DOHH2 (cell line): ENCODE measurements at regions not wholly inside any gene's neighbourhood (a gene's known extent, or its start where the extent isn't known, plus 50 kb on each side); places are given as distances from the start of the nearest gene placed in this dataset.

Experiments used
- H3F3A ChIP-seq: fragments of 200-600 bp; sonication (generic), shearing (Covaris generic); 2 replicates; pipeline ENCODE4 v1.6.0; 2016; ENCODE audit warnings: antibody characterized with exemption, mild to moderate bottlenecking; ENCODE audit not compliant: control insufficient read depth, insufficient read depth
- H3K27ac ChIP-seq: fragments of 200-600 bp; sonication (generic); 2 replicates; pipeline ENCODE4 v1.5.1; 2014; ENCODE audit warnings: low read depth, mild to moderate bottlenecking, low read length, moderate library complexity
- H3K27me3 ChIP-seq: fragments of 200-600 bp; sonication (generic); 2 replicates; pipeline ENCODE4 v1.6.1; 2014; ENCODE audit warnings: mild to moderate bottlenecking, low read length, mixed read lengths; ENCODE audit not compliant: control insufficient read depth
- H3K36me3 ChIP-seq: fragments of 200-600 bp; sonication (generic); 2 replicates; pipeline ENCODE4 v1.6.1; 2014; ENCODE audit warnings: mild to moderate bottlenecking, low read length, moderate library complexity, mixed read lengths; ENCODE audit not compliant: control insufficient read depth
- H3K4me1 ChIP-seq: fragments of 200-600 bp; sonication (generic); 2 replicates; pipeline ENCODE4 v1.6.1; 2014; ENCODE audit warnings: mild to moderate bottlenecking, low read length, mixed read lengths; ENCODE audit not compliant: control insufficient read depth
- H3K4me2 ChIP-seq: fragments of 200-600 bp; sonication (generic); 2 replicates; pipeline ENCODE4 v1.6.0; 2014; ENCODE audit warnings: mild to moderate bottlenecking, low read length, moderate library complexity
- H3K4me3 ChIP-seq: fragments of 200-600 bp; sonication (generic); 2 replicates; pipeline ENCODE4 v1.5.1; 2014; ENCODE audit warnings: mild to moderate bottlenecking, low read length, mixed read lengths
- H3K79me2 ChIP-seq: fragments of 200-600 bp; sonication (generic); 2 replicates; pipeline ENCODE4 v1.6.1; 2014; ENCODE audit warnings: mild to moderate bottlenecking, low read length, mixed read lengths; ENCODE audit not compliant: control insufficient read depth
- H3K9me2 ChIP-seq: fragments of 200-600 bp; sonication (generic); replicated peaks from 2 replicates; pipeline ENCODE4 v1.6.1; 2014; ENCODE audit warnings: mild to moderate bottlenecking, low read length, mixed read lengths; ENCODE audit not compliant: control insufficient read depth
- H3K9me3 ChIP-seq: fragments of 200-600 bp; sonication (generic); 2 replicates; pipeline ENCODE4 v1.6.1; 2014; ENCODE audit warnings: antibody characterized with exemption, low read length, mixed read lengths; ENCODE audit not compliant: control insufficient read depth, insufficient read depth
- H4K20me1 ChIP-seq: fragments of 200-600 bp; sonication (generic); 2 replicates; pipeline ENCODE4 v1.6.0; 2014; ENCODE audit warnings: low read depth, mild to moderate bottlenecking, antibody characterized with exemption, low read length, moderate library complexity; ENCODE audit not compliant: control insufficient read depth, insufficient read depth
- EZH2phosphoT487 ChIP-seq: fragments of 200-600 bp; sonication (generic); IDR thresholded peaks from 2 replicates; pipeline ENCODE4 v1.6.1; 2017; ENCODE audit warnings: borderline replicate concordance, mild to moderate bottlenecking, antibody characterized with exemption, low read length, moderate library complexity, mixed read lengths
- TF ChIP-seq, protein P1 (sequence below): fragments of 200-600 bp; sonication (generic); IDR thresholded peaks from one replicate; pipeline ENCODE4 v1.5.1; 2014; ENCODE audit warnings: antibody characterized with exemption, mild to moderate bottlenecking, low read depth, low read length; ENCODE audit not compliant: poor library complexity, severe bottlenecking

DNA sequence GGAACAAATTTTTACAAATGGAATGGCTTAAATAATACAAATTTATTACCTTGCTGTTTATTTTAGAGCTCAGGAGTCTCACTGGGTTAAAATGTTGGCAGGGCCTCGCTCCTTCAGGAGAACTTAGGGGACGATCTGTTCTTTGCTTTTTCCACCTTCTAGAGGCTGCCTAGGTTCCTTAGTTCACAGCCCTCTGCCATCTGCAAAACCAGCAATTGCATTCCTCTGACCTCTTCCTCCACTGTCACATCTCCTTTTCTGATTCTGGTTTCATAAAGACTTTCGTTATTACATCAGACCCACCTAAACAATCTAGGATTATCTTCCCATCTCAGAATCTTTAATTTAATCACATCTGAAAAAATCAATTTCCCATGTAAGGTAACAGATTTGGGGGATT, 249.6 kb upstream of the SPRY2 start:
- no peaks in the 10 kb centered on the region for H3K9me3 ChIP-seq
- no peak overlapping the region for H3K27ac ChIP-seq
- H3K27me3 ChIP-seq: no peaks in the 10 kb centered on the region
- no peak overlapping the region for H3K4me3 ChIP-seq
- H3K79me2 ChIP-seq: no peaks in the 10 kb centered on the region
- H3K36me3 ChIP-seq: no peaks in the 10 kb centered on the region
- H3K4me1 ChIP-seq: no peaks in the 10 kb centered on the region
- H4K20me1 ChIP-seq: no peaks in the 10 kb centered on the region
- no peak overlapping the region for H3K4me2 ChIP-seq
- H3F3A ChIP-seq: no peaks in the 10 kb centered on the region
- H3K9me2 ChIP-seq: no peaks in the 10 kb centered on the region
- no peak for TF ChIP-seq EZH2phosphoT487
- TF ChIP-seq, protein P1, sequence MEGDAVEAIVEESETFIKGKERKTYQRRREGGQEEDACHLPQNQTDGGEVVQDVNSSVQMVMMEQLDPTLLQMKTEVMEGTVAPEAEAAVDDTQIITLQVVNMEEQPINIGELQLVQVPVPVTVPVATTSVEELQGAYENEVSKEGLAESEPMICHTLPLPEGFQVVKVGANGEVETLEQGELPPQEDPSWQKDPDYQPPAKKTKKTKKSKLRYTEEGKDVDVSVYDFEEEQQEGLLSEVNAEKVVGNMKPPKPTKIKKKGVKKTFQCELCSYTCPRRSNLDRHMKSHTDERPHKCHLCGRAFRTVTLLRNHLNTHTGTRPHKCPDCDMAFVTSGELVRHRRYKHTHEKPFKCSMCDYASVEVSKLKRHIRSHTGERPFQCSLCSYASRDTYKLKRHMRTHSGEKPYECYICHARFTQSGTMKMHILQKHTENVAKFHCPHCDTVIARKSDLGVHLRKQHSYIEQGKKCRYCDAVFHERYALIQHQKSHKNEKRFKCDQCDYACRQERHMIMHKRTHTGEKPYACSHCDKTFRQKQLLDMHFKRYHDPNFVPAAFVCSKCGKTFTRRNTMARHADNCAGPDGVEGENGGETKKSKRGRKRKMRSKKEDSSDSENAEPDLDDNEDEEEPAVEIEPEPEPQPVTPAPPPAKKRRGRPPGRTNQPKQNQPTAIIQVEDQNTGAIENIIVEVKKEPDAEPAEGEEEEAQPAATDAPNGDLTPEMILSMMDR: no peak

DNA sequence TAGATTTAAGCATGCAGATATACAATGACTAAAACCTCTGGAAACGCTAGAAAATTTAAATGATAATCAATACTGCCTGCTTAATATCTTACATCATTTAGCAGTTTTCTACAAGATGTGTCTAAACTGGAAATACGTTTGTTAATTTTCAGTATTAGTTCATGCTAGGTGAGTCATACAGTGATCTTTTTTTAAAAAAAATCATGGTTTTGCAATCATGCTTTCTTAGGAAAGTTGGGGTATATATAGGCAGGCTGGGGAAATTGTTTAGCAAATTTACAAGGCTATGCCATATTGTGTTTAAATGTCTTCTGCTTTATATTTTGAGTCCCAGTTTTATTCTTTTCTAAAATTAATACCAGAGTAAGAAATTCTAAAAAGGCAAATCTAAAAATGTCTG, 245.4 kb upstream of the SPRY2 start:
- Histone ChIP-seq H3K4me2 (no peak overlapping the region), H3K4me1 (no peaks in the 10 kb centered on the region), H3K27ac (no peak overlapping the region), H3K27me3 (no peaks in the 10 kb centered on the region), H3K36me3 (no peaks in the 10 kb centered on the region), H3K79me2 (no peaks in the 10 kb centered on the region), H3K9me2 (no peaks in the 10 kb centered on the region), H3F3A (no peaks in the 10 kb centered on the region), H4K20me1 (no peaks in the 10 kb centered on the region), H3K4me3 (no peak overlapping the region), H3K9me3 (no peaks in the 10 kb centered on the region)
- TF ChIP-seq, protein P1: no peak

DNA sequence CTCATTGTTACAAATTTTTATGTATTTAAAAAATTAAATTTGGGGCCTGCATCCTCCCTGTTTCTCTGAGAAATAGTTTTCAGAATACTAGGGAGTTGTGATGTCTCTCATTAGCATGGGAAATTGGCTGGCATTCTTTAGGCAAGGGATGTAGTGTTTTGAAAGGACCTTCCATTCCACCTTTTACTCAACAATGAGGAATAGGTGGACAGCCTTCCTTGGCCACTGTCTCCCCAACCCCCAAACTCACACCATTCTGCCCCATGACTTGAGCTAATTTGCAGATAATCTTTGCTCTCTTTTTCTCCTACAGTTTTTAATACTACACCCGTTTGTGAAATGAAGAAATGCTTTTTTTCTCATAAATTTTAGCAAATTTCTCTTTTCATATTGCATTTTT, 244.6 kb upstream of the SPRY2 start:
- H3K4me2 ChIP-seq: no peak overlapping the region
- H4K20me1 ChIP-seq: no peaks in the 10 kb centered on the region
- H3K4me3 ChIP-seq: no peak overlapping the region
- H3K27ac ChIP-seq: no peak overlapping the region
- H3K9me2 ChIP-seq: no peaks in the 10 kb centered on the region
- no peaks in the 10 kb centered on the region for H3K79me2 ChIP-seq
- no peaks in the 10 kb centered on the region for H3K4me1 ChIP-seq
- H3K27me3 ChIP-seq: no peaks in the 10 kb centered on the region
- TF ChIP-seq EZH2phosphoT487: no peak
- TF ChIP-seq, protein P1: no peak
- no peaks in the 10 kb centered on the region for H3K9me3 ChIP-seq
- no peaks in the 10 kb centered on the region for H3F3A ChIP-seq
- no peaks in the 10 kb centered on the region for H3K36me3 ChIP-seq

DNA sequence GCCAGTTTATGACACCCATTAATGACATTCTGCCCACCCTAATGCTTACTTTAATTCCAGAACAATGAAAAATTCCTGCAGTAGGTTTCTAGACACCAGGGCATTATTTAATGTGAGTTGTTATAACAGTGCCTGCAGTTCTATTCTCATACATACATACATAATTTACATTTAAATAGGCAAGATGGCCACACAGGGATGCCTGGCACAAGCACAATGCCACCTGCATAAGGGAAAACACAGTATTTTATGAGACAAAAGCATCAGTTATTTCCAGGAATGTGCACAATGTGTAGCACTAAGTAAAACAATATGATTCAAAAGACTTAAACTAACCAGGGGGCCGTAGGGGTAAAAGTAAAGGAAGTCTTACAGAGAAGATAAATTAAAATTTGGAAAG, 243.9 kb upstream of the SPRY2 start:
- TF ChIP-seq, protein P1: no peak
- TF ChIP-seq EZH2phosphoT487: no peak
- no peaks in the 10 kb centered on the region for H3K27me3 ChIP-seq
- no peak overlapping the region for H3K4me3 ChIP-seq
- no peak overlapping the region for H3K4me2 ChIP-seq
- no peak overlapping the region for H3K27ac ChIP-seq
- H3K9me2 ChIP-seq: no peaks in the 10 kb centered on the region
- no peaks in the 10 kb centered on the region for H3K9me3 ChIP-seq
- H3F3A ChIP-seq: no peaks in the 10 kb centered on the region
- no peaks in the 10 kb centered on the region for H3K36me3 ChIP-seq
- H3K79me2 ChIP-seq: no peaks in the 10 kb centered on the region
- H4K20me1 ChIP-seq: no peaks in the 10 kb centered on the region
- no peaks in the 10 kb centered on the region for H3K4me1 ChIP-seq
